ENCODE measurements at regions not wholly inside any gene's neighbourhood (a gene's known extent, or its start where the extent isn't known, plus 50 kb on each side); places are given as distances from the start of the nearest gene placed in this dataset.
"Not testable (repeated sequence)": the region's sequence is repeated elsewhere in the genome, so short reads cannot be mapped to it uniquely, and the experiment has no call there.

DNA sequence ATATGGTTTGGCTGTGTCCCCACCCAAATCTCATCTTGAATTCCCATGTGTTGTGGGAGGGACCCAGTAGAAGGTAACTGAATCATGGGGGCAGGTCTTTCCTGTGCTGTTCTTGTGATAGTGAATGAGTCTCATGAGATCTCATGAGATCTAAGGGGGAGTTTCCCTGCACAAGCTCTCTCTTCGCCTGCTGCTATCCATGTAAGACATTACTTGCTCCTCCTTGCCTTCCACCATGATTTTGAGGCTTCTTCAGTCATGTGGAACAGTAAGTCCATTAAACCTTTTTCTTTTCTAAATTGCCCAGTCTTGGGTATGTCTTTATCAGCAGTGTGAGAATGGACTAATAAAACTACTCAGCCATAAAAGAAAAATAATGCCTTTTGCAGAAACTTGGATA, 80.8 kb upstream of the SERPINE2 start:
- TF ChIP-seq, protein P1, sequence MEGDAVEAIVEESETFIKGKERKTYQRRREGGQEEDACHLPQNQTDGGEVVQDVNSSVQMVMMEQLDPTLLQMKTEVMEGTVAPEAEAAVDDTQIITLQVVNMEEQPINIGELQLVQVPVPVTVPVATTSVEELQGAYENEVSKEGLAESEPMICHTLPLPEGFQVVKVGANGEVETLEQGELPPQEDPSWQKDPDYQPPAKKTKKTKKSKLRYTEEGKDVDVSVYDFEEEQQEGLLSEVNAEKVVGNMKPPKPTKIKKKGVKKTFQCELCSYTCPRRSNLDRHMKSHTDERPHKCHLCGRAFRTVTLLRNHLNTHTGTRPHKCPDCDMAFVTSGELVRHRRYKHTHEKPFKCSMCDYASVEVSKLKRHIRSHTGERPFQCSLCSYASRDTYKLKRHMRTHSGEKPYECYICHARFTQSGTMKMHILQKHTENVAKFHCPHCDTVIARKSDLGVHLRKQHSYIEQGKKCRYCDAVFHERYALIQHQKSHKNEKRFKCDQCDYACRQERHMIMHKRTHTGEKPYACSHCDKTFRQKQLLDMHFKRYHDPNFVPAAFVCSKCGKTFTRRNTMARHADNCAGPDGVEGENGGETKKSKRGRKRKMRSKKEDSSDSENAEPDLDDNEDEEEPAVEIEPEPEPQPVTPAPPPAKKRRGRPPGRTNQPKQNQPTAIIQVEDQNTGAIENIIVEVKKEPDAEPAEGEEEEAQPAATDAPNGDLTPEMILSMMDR (conservative IDR thresholded peaks at IDR 0.05; ENCODE audit: low read length) = not testable (repeated sequence)
- not testable (repeated sequence) for TF ChIP-seq EZH2phosphoT487 (IDR thresholded peaks at IDR 0.05; ENCODE audit: borderline replicate concordance, low read depth, low read length)

All from OCI-LY7 (cell line).